ENCODE measurements at regions not wholly inside any gene's neighbourhood (a gene's known extent, or its start where the extent isn't known, plus 50 kb on each side); places are given as distances from the start of the nearest gene placed in this dataset.
"Not testable (repeated sequence)": the region's sequence is repeated elsewhere in the genome, so short reads cannot be mapped to it uniquely, and the experiment has no call there.

GRCh38 chr1:168490306-168490705 is 53.5 kb downstream of the XCL2 start:
- Mint-ChIP-seq H3K27me3 (peaks cover 4% of the 10 kb centered on the region), H3K36me3 (no peaks in the 10 kb centered on the region), H3K27ac (no peak overlapping the region), H3K4me3 (no peak overlapping the region), H3K4me1 (peaks cover 0 to 5% (median 0%) of the 10 kb centered on the region in 4 donors), H3K9me3 (peaks cover 0 to 4% (median 0%) of the 10 kb centered on the region in 7 donors)
- DNase-seq (no peak), ATAC-seq (ENCODE audit: low read depth in 2 of 2) (no peak)
- Histone ChIP-seq H3K4me1 (ENCODE audit: control insufficient read depth, insufficient read depth, low read length, poor library complexity, severe bottlenecking) (no peaks in the 10 kb centered on the region), H3K27me3 (ENCODE audit: control insufficient read depth, insufficient read depth, low read length) (no peaks in the 10 kb centered on the region), H3K9me3 (ENCODE audit: control insufficient read depth in 2 of 2, low read length in 2 of 2) (no peaks in the 10 kb centered on the region), H3K36me3 (ENCODE audit: control insufficient read depth, insufficient read depth, low read length) (no peaks in the 10 kb centered on the region), H3K4me3 (ENCODE audit: low read depth, low read length) (no peak overlapping the region), H3K27ac (ENCODE audit: insufficient read depth, low read length, poor library complexity, severe bottlenecking) (no peak overlapping the region)

GRCh38 chr1:168488138-168488537 is 55.7 kb downstream of the XCL2 start:
- peaks cover 4% of the 10 kb centered on the region for H3K27me3 Mint-ChIP-seq
- Histone ChIP-seq H3K4me1 (ENCODE audit: control insufficient read depth, insufficient read depth, low read length, poor library complexity, severe bottlenecking) (no peaks in the 10 kb centered on the region), H3K4me3 (ENCODE audit: low read depth, low read length) (no peak overlapping the region), H3K36me3 (ENCODE audit: control insufficient read depth, insufficient read depth, low read length) (no peaks in the 10 kb centered on the region), H3K27ac (ENCODE audit: insufficient read depth, low read length, poor library complexity, severe bottlenecking) (no peak overlapping the region), H3K27me3 (ENCODE audit: control insufficient read depth, insufficient read depth, low read length) (no peaks in the 10 kb centered on the region), H3K9me3 (ENCODE audit: control insufficient read depth in 2 of 2, low read length in 2 of 2) (no peaks in the 10 kb centered on the region)
- H3K4me3 Mint-ChIP-seq: no peak overlapping the region
- ATAC-seq (ENCODE audit: low read depth in 2 of 2): no peak
- H3K9me3 Mint-ChIP-seq: peaks cover 0 to 4% (median 0%) of the 10 kb centered on the region in 7 donors
- no peaks in the 10 kb centered on the region for H3K36me3 Mint-ChIP-seq
- no peak for DNase-seq
- no peak overlapping the region for H3K27ac Mint-ChIP-seq
- H3K4me1 Mint-ChIP-seq: peaks cover 0 to 15% (median 4%) of the 10 kb centered on the region in 4 donors

- H3K4me3 Mint-ChIP-seq; H3K4me3 ChIP-seq (ENCODE audit: low read depth, low read length); H3K27me3 Mint-ChIP-seq; H3K9me3 ChIP-seq (ENCODE audit: control insufficient read depth in 2 of 2, low read length in 2 of 2); H3K27me3 ChIP-seq (ENCODE audit: control insufficient read depth, insufficient read depth, low read length); H3K9me3 Mint-ChIP-seq; H3K4me1 ChIP-seq (ENCODE audit: control insufficient read depth, insufficient read depth, low read length, poor library complexity, severe bottlenecking); DNase-seq; H3K36me3 ChIP-seq (ENCODE audit: control insufficient read depth, insufficient read depth, low read length); ATAC-seq (ENCODE audit: low read depth in 2 of 2); H3K27ac Mint-ChIP-seq; H3K36me3 Mint-ChIP-seq; H3K27ac ChIP-seq (ENCODE audit: insufficient read depth, low read length, poor library complexity, severe bottlenecking): not testable (repeated sequence)
- H3K4me1 Mint-ChIP-seq: peaks cover 0 to 15% (median 4%) of the 10 kb centered on the region in 4 donors
Measured at GRCh38 chr1:168486820-168487219, 57.0 kb downstream of the XCL2 start.

- H3K4me1 ChIP-seq (ENCODE audit: control insufficient read depth, insufficient read depth, low read length, poor library complexity, severe bottlenecking): no peaks in the 10 kb centered on the region
- H3K9me3 ChIP-seq (ENCODE audit: control insufficient read depth in 2 of 2, low read length in 2 of 2): no peaks in the 10 kb centered on the region
- peak overlapping the region in 2 of 4 donors; percentile 55 for H3K4me3 Mint-ChIP-seq
- H3K36me3 Mint-ChIP-seq: no peaks in the 10 kb centered on the region
- H3K4me3 ChIP-seq (ENCODE audit: low read depth, low read length): no peak overlapping the region
- peaks cover 0 to 18% (median 4%) of the 10 kb centered on the region in 4 donors for H3K4me1 Mint-ChIP-seq
- no peaks in the 10 kb centered on the region for H3K27me3 Mint-ChIP-seq
- H3K9me3 Mint-ChIP-seq: peaks cover 0 to 4% (median 0%) of the 10 kb centered on the region in 7 donors
- H3K36me3 ChIP-seq (ENCODE audit: control insufficient read depth, insufficient read depth, low read length): no peaks in the 10 kb centered on the region
- H3K27ac Mint-ChIP-seq: no peak overlapping the region
- H3K27ac ChIP-seq (ENCODE audit: insufficient read depth, low read length, poor library complexity, severe bottlenecking): no peak overlapping the region
- ATAC-seq (ENCODE audit: low read depth in 2 of 2): no peak
- no peaks in the 10 kb centered on the region for H3K27me3 ChIP-seq (ENCODE audit: control insufficient read depth, insufficient read depth, low read length)
- DNase-seq: no peak
Measured at GRCh38 chr1:168485048-168485447, 58.7 kb downstream of the XCL2 start.

- H3K4me1 Mint-ChIP-seq: peaks cover 0 to 22% (median 6%) of the 10 kb centered on the region in 4 donors
- peaks cover 0 to 4% (median 0%) of the 10 kb centered on the region in 7 donors for H3K9me3 Mint-ChIP-seq
- H3K27ac Mint-ChIP-seq: peak overlapping the region in 1 of 3 donors; percentile 97
- Histone ChIP-seq H3K4me3 (ENCODE audit: low read depth, low read length) (no peak overlapping the region), H3K36me3 (ENCODE audit: control insufficient read depth, insufficient read depth, low read length) (no peaks in the 10 kb centered on the region), H3K4me1 (ENCODE audit: control insufficient read depth, insufficient read depth, low read length, poor library complexity, severe bottlenecking) (no peaks in the 10 kb centered on the region), H3K27ac (ENCODE audit: insufficient read depth, low read length, poor library complexity, severe bottlenecking) (no peak overlapping the region), H3K27me3 (ENCODE audit: control insufficient read depth, insufficient read depth, low read length) (no peaks in the 10 kb centered on the region), H3K9me3 (ENCODE audit: control insufficient read depth in 2 of 2, low read length in 2 of 2) (no peaks in the 10 kb centered on the region)
- peak overlapping the region in 1 of 4 donors; percentile 18 for H3K4me3 Mint-ChIP-seq
- DNase-seq (no peak), ATAC-seq (ENCODE audit: low read depth in 2 of 2) (no peak)
- no peaks in the 10 kb centered on the region for H3K27me3 Mint-ChIP-seq
- no peaks in the 10 kb centered on the region for H3K36me3 Mint-ChIP-seq
Measured at GRCh38 chr1:168484083-168484482, 59.7 kb downstream of the XCL2 start.

- Histone ChIP-seq H3K4me1 (ENCODE audit: control insufficient read depth, insufficient read depth, low read length, poor library complexity, severe bottlenecking) (no peaks in the 10 kb centered on the region), H3K36me3 (ENCODE audit: control insufficient read depth, insufficient read depth, low read length) (no peaks in the 10 kb centered on the region), H3K9me3 (ENCODE audit: control insufficient read depth in 2 of 2, low read length in 2 of 2) (no peaks in the 10 kb centered on the region), H3K4me3 (ENCODE audit: low read depth, low read length) (no peak overlapping the region), H3K27me3 (ENCODE audit: control insufficient read depth, insufficient read depth, low read length) (no peaks in the 10 kb centered on the region), H3K27ac (ENCODE audit: insufficient read depth, low read length, poor library complexity, severe bottlenecking) (no peak overlapping the region)
- no peaks in the 10 kb centered on the region for H3K36me3 Mint-ChIP-seq
- DNase-seq (no peak), ATAC-seq (ENCODE audit: low read depth in 2 of 2) (no peak)
- no peak overlapping the region for H3K27ac Mint-ChIP-seq
- H3K4me3 Mint-ChIP-seq: no peak overlapping the region
- peaks cover 0 to 22% (median 6%) of the 10 kb centered on the region in 4 donors for H3K4me1 Mint-ChIP-seq
- no peaks in the 10 kb centered on the region for H3K27me3 Mint-ChIP-seq
- H3K9me3 Mint-ChIP-seq: peaks cover 0 to 4% (median 0%) of the 10 kb centered on the region in 7 donors
Measured at GRCh38 chr1:168483539-168483938, 60.3 kb downstream of the XCL2 start.

- H3K27me3 ChIP-seq (ENCODE audit: control insufficient read depth, insufficient read depth, low read length): no peaks in the 10 kb centered on the region
- Mint-ChIP-seq H3K36me3 (no peaks in the 10 kb centered on the region), H3K27ac (peak overlapping the region in 1 of 3 donors; percentile 1), H3K9me3 (peaks cover 0 to 4% (median 0%) of the 10 kb centered on the region in 7 donors), H3K4me3 (no peak overlapping the region), H3K4me1 (peaks cover 0 to 29% (median 10%) of the 10 kb centered on the region in 4 donors), H3K27me3 (no peaks in the 10 kb centered on the region)
- DNase-seq (no peak), ATAC-seq (ENCODE audit: low read depth in 2 of 2) (no peak)
- H3K4me1 ChIP-seq (ENCODE audit: control insufficient read depth, insufficient read depth, low read length, poor library complexity, severe bottlenecking): no peaks in the 10 kb centered on the region
- no peaks in the 10 kb centered on the region for H3K36me3 ChIP-seq (ENCODE audit: control insufficient read depth, insufficient read depth, low read length)
- no peak overlapping the region for H3K27ac ChIP-seq (ENCODE audit: insufficient read depth, low read length, poor library complexity, severe bottlenecking)
- H3K4me3 ChIP-seq (ENCODE audit: low read depth, low read length): no peak overlapping the region
- H3K9me3 ChIP-seq (ENCODE audit: control insufficient read depth in 2 of 2, low read length in 2 of 2): no peaks in the 10 kb centered on the region
Measured at GRCh38 chr1:168482106-168482505, 61.7 kb downstream of the XCL2 start.

GRCh38 chr1:168481586-168481985 is 62.2 kb downstream of the XCL2 start:
- Mint-ChIP-seq H3K27ac (no peak overlapping the region), H3K27me3 (no peaks in the 10 kb centered on the region), H3K9me3 (peaks cover 0 to 4% (median 0%) of the 10 kb centered on the region in 7 donors), H3K4me3 (no peak overlapping the region), H3K4me1 (peaks cover 0 to 34% (median 12%) of the 10 kb centered on the region in 4 donors), H3K36me3 (peaks cover under 1% of the 10 kb centered on the region)
- H3K4me3 ChIP-seq (ENCODE audit: low read depth, low read length): no peak overlapping the region
- H3K4me1 ChIP-seq (ENCODE audit: control insufficient read depth, insufficient read depth, low read length, poor library complexity, severe bottlenecking): no peaks in the 10 kb centered on the region
- no peaks in the 10 kb centered on the region for H3K27me3 ChIP-seq (ENCODE audit: control insufficient read depth, insufficient read depth, low read length)
- no peak overlapping the region for H3K27ac ChIP-seq (ENCODE audit: insufficient read depth, low read length, poor library complexity, severe bottlenecking)
- no peaks in the 10 kb centered on the region for H3K36me3 ChIP-seq (ENCODE audit: control insufficient read depth, insufficient read depth, low read length)
- DNase-seq (no peak), ATAC-seq (ENCODE audit: low read depth in 2 of 2) (no peak)
- no peaks in the 10 kb centered on the region for H3K9me3 ChIP-seq (ENCODE audit: control insufficient read depth in 2 of 2, low read length in 2 of 2)
